Prostate gland (tissue), 2 donors: ENCODE measurements at regions not wholly inside any gene's neighbourhood (a gene's known extent, or its start where the extent isn't known, plus 50 kb on each side); places are given as distances from the start of the nearest gene placed in this dataset.

ENCODE experiments used
- DNase-seq: peaks from one replicate; pipeline ENCODE4 v3.0.0-alpha.2; 2019; ENCODE audit warnings: low spot score
- H3K27ac ChIP-seq, 2 donors: fragments of 200-600 bp; sonication (generic); 2 replicates each; pipeline ENCODE4 v1.5.1; 2017 to 2019
- H3K27me3 ChIP-seq: fragments of 200-600 bp; sonication (generic); replicated peaks from 2 replicates; pipeline ENCODE4 v1.5.1; 2019; ENCODE audit not compliant: insufficient read depth
- H3K36me3 ChIP-seq, 2 donors: fragments of 200-600 bp; sonication (generic); 1 replicate in 1 of 2; 2 replicates in 1 of 2; pipeline versions ENCODE4 v1.5.1 to v1.8.1; 2017 to 2019
- H3K4me1 ChIP-seq: fragments of 200-600 bp; sonication (generic); replicated peaks from 2 replicates; pipeline ENCODE4 v1.5.1; 2019
- H3K4me3 ChIP-seq, 2 donors: fragments of 200-600 bp; sonication (generic); 2 replicates each; pipeline ENCODE4 v1.5.1; 2017 to 2019
- H3K9me3 ChIP-seq: fragments of 200-600 bp; sonication (generic); 2 replicates; pipeline ENCODE4 v1.5.1; 2017
- CTCF ChIP-seq, 4 experiments: fragments of 200-600 bp in 2 of 4; fragments of 450-650 bp in 2 of 4; sonication (generic) in 2 of 4; IDR thresholded peaks; 1 replicate in 3 of 4; 2 replicates in 1 of 4; pipeline ENCODE4 v1.5.1; 2016 to 2019; ENCODE audit warnings: antibody characterized with exemption in 4 of 4, mild to moderate bottlenecking in 2 of 4, moderate library complexity in 2 of 4
- POLR2A ChIP-seq: fragments of 450-650 bp; IDR thresholded peaks from one replicate; pipeline ENCODE4 v1.6.1; 2016; ENCODE audit warnings: antibody characterized with exemption, mild to moderate bottlenecking
- POLR2AphosphoS5 ChIP-seq: sonication (generic); formaldehyde crosslinking; IDR thresholded peaks from one replicate; pipeline ENCODE4 v1.6.1; 2017; ENCODE audit warnings: antibody characterized with exemption
- WGBS: methylation state at CpG from one replicate; pipeline ENCODE4 v1.1.5; 2018; 5-methylcytosine and 5-hydroxymethylcytosine counted together
- intact Hi-C: fragments of 100-400 bp; cut with DNase I; formaldehyde crosslinking; loops from one replicate; pipeline ENCODE4 v1.14.2; 2022

DNA sequence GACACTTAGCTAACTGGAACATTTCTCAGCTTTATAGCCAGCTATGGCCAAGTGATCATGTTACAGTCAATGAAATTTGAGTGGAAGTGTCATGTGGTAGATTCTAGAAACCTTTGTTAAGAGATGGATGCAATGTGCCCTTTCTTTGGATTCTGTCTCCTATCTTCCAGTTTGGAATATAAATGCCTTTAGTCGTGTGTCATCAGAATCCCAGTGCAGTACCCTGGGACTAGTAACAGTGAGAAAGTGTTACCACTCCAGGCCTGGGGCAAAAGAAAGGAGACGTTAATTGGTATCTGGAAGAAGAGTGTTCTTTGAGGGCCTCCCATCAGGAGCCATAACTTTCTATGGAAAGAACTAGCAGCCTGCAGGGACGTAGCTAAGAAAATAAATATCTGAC lies 149.6 kb downstream of the SNX18 start:
- Histone ChIP-seq H3K4me3 (no peak overlapping the region), H3K27ac (no peak overlapping the region), H3K36me3 (no peaks in the 10 kb centered on the region), H3K27me3 (no peaks in the 10 kb centered on the region), H3K9me3 (no peaks in the 10 kb centered on the region), H3K4me1 (no peaks in the 10 kb centered on the region)
- 58% methylated on average over 3 of the region's 3 CpGs for WGBS
- intact Hi-C loops = loop anchor here (10.0 kb wide), 1 partner anchor 142 kb away; no protein-coding TSS in a partner anchor
- DNase-seq = no peak
- TF ChIP-seq CTCF (IDR thresholded peaks at IDR 0.05) = no peak
- no peak for TF ChIP-seq POLR2A
- no peak for TF ChIP-seq POLR2AphosphoS5

- no peak for DNase-seq
- Histone ChIP-seq H3K4me3 (no peak overlapping the region), H3K36me3 (no peaks in the 10 kb centered on the region), H3K4me1 (no peaks in the 10 kb centered on the region), H3K9me3 (no peaks in the 10 kb centered on the region), H3K27me3 (no peaks in the 10 kb centered on the region), H3K27ac (no peak overlapping the region)
- no peak for TF ChIP-seq POLR2AphosphoS5
- no peak for TF ChIP-seq CTCF (IDR thresholded peaks at IDR 0.05)
- no peak for TF ChIP-seq POLR2A
- intact Hi-C loops = loop anchor here (10.0 kb wide), 1 partner anchor 139 kb away; no protein-coding TSS in a partner anchor
- 35% methylated on average over 5 of the region's 5 CpGs for WGBS
Observed at GRCh38 chr5:54663866-54664265, 146.3 kb downstream of the SNX18 start.

DNA sequence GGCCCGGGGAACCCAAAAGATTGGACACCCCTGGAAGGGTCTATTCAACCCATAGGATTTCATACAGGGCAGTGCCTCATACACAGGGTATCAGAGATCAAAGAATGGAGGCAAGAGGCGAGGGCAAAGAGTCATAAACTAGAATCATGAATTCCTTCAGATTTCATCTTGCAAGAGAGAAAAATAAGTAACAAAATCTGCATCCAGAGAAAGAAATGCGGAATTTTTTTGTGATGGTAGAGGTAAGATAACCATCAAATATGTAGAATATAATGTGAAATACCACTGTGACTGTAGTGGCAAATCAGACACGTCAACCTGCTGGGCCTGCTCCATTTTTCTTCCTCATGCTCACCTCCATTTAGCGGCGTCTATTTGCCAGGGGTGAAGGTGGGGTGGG lies 143.6 kb downstream of the SNX18 start:
- Histone ChIP-seq H3K4me1 (no peaks in the 10 kb centered on the region), H3K27ac (no peak overlapping the region), H3K36me3 (no peaks in the 10 kb centered on the region), H3K27me3 (no peaks in the 10 kb centered on the region), H3K9me3 (no peaks in the 10 kb centered on the region), H3K4me3 (no peak overlapping the region)
- TF ChIP-seq POLR2AphosphoS5 (no peak), POLR2A (no peak), CTCF (IDR thresholded peaks at IDR 0.05) (no peak)
- intact Hi-C loops = loop anchor here (10.0 kb wide), 1 partner anchor 136 kb away; no protein-coding TSS in a partner anchor
- DNase-seq = no peak
- WGBS = 88% methylated on average over 6 of the region's 6 CpGs

DNA sequence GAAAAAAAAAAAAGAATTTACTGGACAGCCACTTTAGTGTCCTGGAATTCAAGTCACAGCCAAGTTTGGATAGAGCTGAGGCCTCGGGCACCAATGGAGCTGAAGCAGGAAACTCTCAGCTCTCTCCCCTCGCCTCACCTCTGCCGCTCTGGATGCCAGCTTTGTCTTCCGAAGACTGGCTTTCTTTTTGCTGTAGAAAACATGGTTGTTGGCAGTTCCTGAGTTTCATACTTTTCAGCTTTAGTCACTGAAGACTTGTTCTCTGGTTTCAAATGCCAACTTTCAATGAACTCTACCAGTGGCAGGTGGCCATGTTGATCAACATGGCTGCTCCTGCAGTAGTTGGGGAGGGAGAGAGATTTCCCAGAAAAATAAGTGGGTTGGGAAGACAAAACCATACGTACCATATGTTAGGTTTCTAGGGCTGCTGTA lies 142.2 kb downstream of the SNX18 start:
- no peak overlapping the region for H3K27ac ChIP-seq
- no peaks in the 10 kb centered on the region for H3K9me3 ChIP-seq
- TF ChIP-seq CTCF (IDR thresholded peaks at IDR 0.05) (no peak), POLR2A (no peak), POLR2AphosphoS5 (no peak)
- intact Hi-C loops = loop anchor here (10.0 kb wide), 1 partner anchor 135 kb away; no protein-coding TSS in a partner anchor
- H3K36me3 ChIP-seq = no peaks in the 10 kb centered on the region
- WGBS = 64% methylated on average over 5 of the region's 5 CpGs
- DNase-seq = no peak
- H3K4me3 ChIP-seq = no peak overlapping the region
- no peaks in the 10 kb centered on the region for H3K27me3 ChIP-seq
- H3K4me1 ChIP-seq = no peaks in the 10 kb centered on the region

DNA sequence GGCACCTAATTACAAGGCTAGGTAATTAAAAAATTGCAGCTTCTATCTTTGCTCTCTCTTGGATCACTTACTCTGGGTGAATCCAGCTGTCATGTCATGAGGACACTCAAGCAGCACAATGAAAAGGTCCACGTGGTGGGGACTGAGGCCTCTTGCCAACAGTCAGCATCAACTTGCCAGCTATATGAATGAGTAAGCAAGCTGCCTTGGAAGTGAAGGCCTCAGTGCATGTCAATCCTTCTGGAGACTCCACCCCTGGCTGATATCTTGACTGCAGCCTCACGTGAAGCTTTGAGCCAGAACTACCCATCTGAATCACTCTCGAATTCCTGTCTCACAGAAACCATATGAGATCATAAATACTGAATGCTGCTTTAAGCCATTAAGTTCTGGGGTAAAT lies 140.5 kb downstream of the SNX18 start:
- Histone ChIP-seq H3K27ac (no peak overlapping the region), H3K36me3 (no peaks in the 10 kb centered on the region), H3K4me1 (no peaks in the 10 kb centered on the region), H3K9me3 (no peaks in the 10 kb centered on the region), H3K4me3 (no peak overlapping the region), H3K27me3 (no peaks in the 10 kb centered on the region)
- TF ChIP-seq CTCF (IDR thresholded peaks at IDR 0.05) (no peak), POLR2A (no peak), POLR2AphosphoS5 (no peak)
- 52% methylated on average over 3 of the region's 3 CpGs for WGBS
- intact Hi-C loops = no loop called here
- no peak for DNase-seq
